Heart right ventricle (tissue), 16 donors: ENCODE measurements at regions not wholly inside any gene's neighbourhood (a gene's known extent, or its start where the extent isn't known, plus 50 kb on each side); places are given as distances from the start of the nearest gene placed in this dataset.

Source experiments
- ATAC-seq, 8 donors: fragments of 200-7000 bp; cut with Tn5 transposase; one replicate each; pipeline ENCODE4 v1.9.1; 2020; ENCODE audit warnings: mild to moderate bottlenecking in 8 of 8, moderate library complexity in 8 of 8, moderate number of reproducible peaks in 1 of 8
- DNase-seq, 2 donors: peaks; one replicate each; pipeline ENCODE4 v3.0.0-alpha.2; 2020
- H3K27ac ChIP-seq, 10 donors: fragments of 200-600 bp; sonication (generic) in 2 of 10; one replicate each; pipeline versions ENCODE4 v1.5.0 to v1.8.0; 2020 to 2022; ENCODE audit warnings: mild to moderate bottlenecking in 3 of 10
- H3K27me3 ChIP-seq, 7 donors: fragments of 200-600 bp; one replicate each; pipeline ENCODE4 v1.8.0; 2021 to 2022; ENCODE audit warnings: mild to moderate bottlenecking in 2 of 7
- H3K36me3 ChIP-seq, 9 donors: fragments of 200-600 bp; sonication (generic) in 1 of 9; one replicate each; pipeline versions ENCODE4 v1.5.0 to v1.8.0; 2020 to 2022; ENCODE audit warnings: mild to moderate bottlenecking in 2 of 9
- H3K4me1 ChIP-seq, 9 donors: fragments of 200-600 bp; sonication (generic) in 1 of 9; one replicate each; pipeline versions ENCODE4 v1.5.0 to v1.8.0; 2020 to 2022; ENCODE audit warnings: mild to moderate bottlenecking in 4 of 9
- H3K4me3 ChIP-seq, 10 donors: fragments of 200-600 bp; sonication (generic) in 2 of 10; one replicate each; pipeline versions ENCODE4 v1.5.0 to v1.8.0; 2020 to 2022; ENCODE audit warnings: mild to moderate bottlenecking in 7 of 10, moderate library complexity in 2 of 10
- H3K9me3 ChIP-seq, 11 donors: fragments of 200-600 bp in 10 of 11; sonication (generic) in 2 of 11; one replicate each; pipeline versions ENCODE4 v1.5.0 to v1.8.0; 2013 to 2022; ENCODE audit warnings: mild to moderate bottlenecking in 2 of 11, control low read depth in 1 of 11, moderate library complexity in 1 of 11
- CTCF ChIP-seq, 9 donors: fragments of 200-600 bp; sonication (generic) in 2 of 9; IDR thresholded peaks; one replicate each; pipeline versions ENCODE4 v1.5.0 to v1.8.0; 2021 to 2022; ENCODE audit warnings: antibody characterized with exemption in 9 of 9, mild to moderate bottlenecking in 5 of 9, moderate library complexity in 1 of 9
- WGBS, 2 donors: extraction: QIAGEN DNeasy Blood & Tissue Kit; methylation state at CpG; one replicate each; pipeline ENCODE4 v1.1.7; 2013; ENCODE audit warnings: inconsistent platforms in 1 of 2; 5-methylcytosine and 5-hydroxymethylcytosine counted together
- intact Hi-C, 10 donors: fragments of 100-400 bp; cut with DNase I; formaldehyde crosslinking; loops; one replicate each; pipeline versions ENCODE4 v1.11.1 to v1.14.2; 2022
- donor health status: Arrhythmogenic right ventricular cardiomyopathy.
- donor health status: ischemic (EF 13 %, LVEDD 7.1; RV severe dilation, severe dysfunction).
- donor health status: healthy with polysubstance abuse.
- donor health status: DM: no; HTN: yes; CAD: no.
- donor health status: DM: no; HTN: no; CAD: no.
- donor health status: ischemic (EF 25% LVEDD 6.9; RV normal size, moderate dysfunction).
- donor health status: ischemic (EF 25% LVEDD 5.7; RV mildly dilated, moderate dysfunction).
- donor health status: healthy.
- donor health status: DM: yes; HTN: yes; CAD: no.
- donor health status: Ischemic cardiomyopathy.
- donor health status: ischemic (EF 35%, LVEDD 5.7; RV mildly dilated, moderate dysfunction).
- donor health status: nonischemic (EF 11% LVEDD 7.7; RV severe dilation, severe dysfunction).
- donor health status: DM: yes; HTN: yes; CAD: no.
- donor health status: PGD.
- donor health status: ischemic (EF 29% LVEDD 5.4; RV normal size, mild dysfunction).
- donor health status: nonischemic (EF 23%, LVEDD 6.1; RV moderate dilation, normal function).

GRCh38 chr1:71245246-71245645 is 164.4 kb upstream of the ZRANB2 start:
- DNase-seq (no peak), ATAC-seq (no peak)
- Histone ChIP-seq H3K4me3 (no peak overlapping the region), H3K9me3 (no peaks in the 10 kb centered on the region), H3K36me3 (no peaks in the 10 kb centered on the region), H3K27me3 (no peaks in the 10 kb centered on the region), H3K4me1 (no peaks in the 10 kb centered on the region), H3K27ac (no peak overlapping the region)
- WGBS, 2 donors: 89 to 90% methylated on average over 4 of the region's 4 CpGs
- no peak for TF ChIP-seq CTCF (IDR thresholded peaks at IDR 0.05)
- intact Hi-C loops: no loop called here

- Histone ChIP-seq H3K36me3 (no peaks in the 10 kb centered on the region), H3K27me3 (no peaks in the 10 kb centered on the region), H3K9me3 (no peaks in the 10 kb centered on the region), H3K4me3 (no peak overlapping the region), H3K4me1 (no peaks in the 10 kb centered on the region), H3K27ac (no peak overlapping the region)
- TF ChIP-seq CTCF (IDR thresholded peaks at IDR 0.05): no peak
- DNase-seq (no peak), ATAC-seq (no peak)
- 71 to 82% methylated on average over 1 of the region's 1 CpG for WGBS, 2 donors
- intact Hi-C loops: no loop called here
These were observed 161.4 kb upstream of the ZRANB2 start for GRCh38 chr1:71242239-71242638.

- ATAC-seq (no peak), DNase-seq (no peak)
- Histone ChIP-seq H3K36me3 (no peaks in the 10 kb centered on the region), H3K4me1 (no peaks in the 10 kb centered on the region), H3K27ac (no peak overlapping the region), H3K4me3 (no peak overlapping the region), H3K27me3 (no peaks in the 10 kb centered on the region), H3K9me3 (no peaks in the 10 kb centered on the region)
- 95 to 97% methylated on average over 1 of the region's 1 CpG for WGBS, 2 donors
- no peak for TF ChIP-seq CTCF (IDR thresholded peaks at IDR 0.05)
- intact Hi-C loops: no loop called here
These were observed 159.8 kb upstream of the ZRANB2 start for GRCh38 chr1:71240656-71241055.

GRCh38 chr1:71236503-71236902 is 155.7 kb upstream of the ZRANB2 start:
- WGBS, 2 donors: 72 to 76% methylated on average over 2 of the region's 2 CpGs
- no peak for TF ChIP-seq CTCF (IDR thresholded peaks at IDR 0.05)

GRCh38 chr1:71233645-71234044 is 152.8 kb upstream of the ZRANB2 start:
- no peak overlapping the region for H3K4me3 ChIP-seq
- WGBS, 2 donors: 80 to 89% methylated on average over 1 of the region's 1 CpG
- no peaks in the 10 kb centered on the region for H3K4me1 ChIP-seq
- intact Hi-C loops: no loop called here
- no peak overlapping the region for H3K27ac ChIP-seq
- no peak for DNase-seq
- H3K9me3 ChIP-seq: no peaks in the 10 kb centered on the region
- no peaks in the 10 kb centered on the region for H3K36me3 ChIP-seq
- H3K27me3 ChIP-seq: peaks cover 0 to 3% (median 0%) of the 10 kb centered on the region in 7 donors
- no peak for TF ChIP-seq CTCF (IDR thresholded peaks at IDR 0.05)
- ATAC-seq: no peak

More at GRCh38 chr1:71236503-71236902, 155.7 kb upstream of the ZRANB2 start:
- Histone ChIP-seq H3K27ac (no peak overlapping the region), H3K27me3 (no peaks in the 10 kb centered on the region), H3K4me1 (no peaks in the 10 kb centered on the region), H3K4me3 (no peak overlapping the region), H3K36me3 (no peaks in the 10 kb centered on the region), H3K9me3 (no peaks in the 10 kb centered on the region)
- intact Hi-C loops: no loop called here
- ATAC-seq: no peak
- DNase-seq: no peak
